Prostate gland (tissue), 2 donors: ENCODE measurements at regions not wholly inside any gene's neighbourhood (a gene's known extent, or its start where the extent isn't known, plus 50 kb on each side); places are given as distances from the start of the nearest gene placed in this dataset.

Source experiments
- DNase-seq: peaks from one replicate; pipeline ENCODE4 v3.0.0-alpha.2; 2019; ENCODE audit warnings: low spot score
- H3K27ac ChIP-seq, 2 donors: fragments of 200-600 bp; sonication (generic); 2 replicates each; pipeline ENCODE4 v1.5.1; 2017 to 2019
- H3K27me3 ChIP-seq: fragments of 200-600 bp; sonication (generic); replicated peaks from 2 replicates; pipeline ENCODE4 v1.5.1; 2019; ENCODE audit not compliant: insufficient read depth
- H3K36me3 ChIP-seq, 2 donors: fragments of 200-600 bp; sonication (generic); 1 replicate in 1 of 2; 2 replicates in 1 of 2; pipeline versions ENCODE4 v1.5.1 to v1.8.1; 2017 to 2019
- H3K4me1 ChIP-seq: fragments of 200-600 bp; sonication (generic); replicated peaks from 2 replicates; pipeline ENCODE4 v1.5.1; 2019
- H3K4me3 ChIP-seq, 2 donors: fragments of 200-600 bp; sonication (generic); 2 replicates each; pipeline ENCODE4 v1.5.1; 2017 to 2019
- H3K9me3 ChIP-seq: fragments of 200-600 bp; sonication (generic); 2 replicates; pipeline ENCODE4 v1.5.1; 2017
- POLR2A ChIP-seq: fragments of 450-650 bp; IDR thresholded peaks from one replicate; pipeline ENCODE4 v1.6.1; 2016; ENCODE audit warnings: antibody characterized with exemption, mild to moderate bottlenecking
- POLR2AphosphoS5 ChIP-seq: sonication (generic); formaldehyde crosslinking; IDR thresholded peaks from one replicate; pipeline ENCODE4 v1.6.1; 2017; ENCODE audit warnings: antibody characterized with exemption
- WGBS: methylation state at CpG from one replicate; pipeline ENCODE4 v1.1.5; 2018; 5-methylcytosine and 5-hydroxymethylcytosine counted together
- intact Hi-C: fragments of 100-400 bp; cut with DNase I; formaldehyde crosslinking; loops from one replicate; pipeline ENCODE4 v1.14.2; 2022
- TF ChIP-seq, protein P1 (sequence below), 4 experiments: fragments of 200-600 bp in 2 of 4; fragments of 450-650 bp in 2 of 4; sonication (generic) in 2 of 4; IDR thresholded peaks; 1 replicate in 3 of 4; 2 replicates in 1 of 4; pipeline ENCODE4 v1.5.1; 2016 to 2019; ENCODE audit warnings: antibody characterized with exemption in 4 of 4, mild to moderate bottlenecking in 2 of 4, moderate library complexity in 2 of 4

DNA sequence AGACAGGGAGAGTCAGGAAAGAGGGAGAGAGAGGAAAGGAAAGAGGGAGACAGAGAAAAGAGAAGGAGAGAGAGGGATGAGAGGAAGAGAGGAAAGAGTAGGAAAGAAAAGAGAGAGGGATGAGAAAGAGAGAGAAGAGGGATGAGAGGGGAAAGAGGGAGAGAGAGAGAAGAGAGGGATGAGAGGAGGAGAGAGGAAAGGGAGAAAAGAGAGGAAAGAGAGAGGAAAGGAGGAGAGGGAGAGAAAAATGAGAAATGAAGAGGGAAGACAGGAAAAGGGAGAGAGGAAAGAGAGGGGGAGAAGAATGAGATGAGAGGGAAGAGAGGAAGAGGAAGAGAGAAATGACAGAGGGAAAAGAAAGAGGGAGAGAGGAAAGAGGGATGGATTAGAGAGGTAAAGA is 207.0 kb upstream of the SKOR2 start:
- no peak overlapping the region for H3K27ac ChIP-seq
- H3K27me3 ChIP-seq = no peaks in the 10 kb centered on the region
- H3K4me3 ChIP-seq = no peak overlapping the region
- intact Hi-C loops = no loop called here
- H3K9me3 ChIP-seq = no peaks in the 10 kb centered on the region
- DNase-seq = no peak
- TF ChIP-seq, protein P1, sequence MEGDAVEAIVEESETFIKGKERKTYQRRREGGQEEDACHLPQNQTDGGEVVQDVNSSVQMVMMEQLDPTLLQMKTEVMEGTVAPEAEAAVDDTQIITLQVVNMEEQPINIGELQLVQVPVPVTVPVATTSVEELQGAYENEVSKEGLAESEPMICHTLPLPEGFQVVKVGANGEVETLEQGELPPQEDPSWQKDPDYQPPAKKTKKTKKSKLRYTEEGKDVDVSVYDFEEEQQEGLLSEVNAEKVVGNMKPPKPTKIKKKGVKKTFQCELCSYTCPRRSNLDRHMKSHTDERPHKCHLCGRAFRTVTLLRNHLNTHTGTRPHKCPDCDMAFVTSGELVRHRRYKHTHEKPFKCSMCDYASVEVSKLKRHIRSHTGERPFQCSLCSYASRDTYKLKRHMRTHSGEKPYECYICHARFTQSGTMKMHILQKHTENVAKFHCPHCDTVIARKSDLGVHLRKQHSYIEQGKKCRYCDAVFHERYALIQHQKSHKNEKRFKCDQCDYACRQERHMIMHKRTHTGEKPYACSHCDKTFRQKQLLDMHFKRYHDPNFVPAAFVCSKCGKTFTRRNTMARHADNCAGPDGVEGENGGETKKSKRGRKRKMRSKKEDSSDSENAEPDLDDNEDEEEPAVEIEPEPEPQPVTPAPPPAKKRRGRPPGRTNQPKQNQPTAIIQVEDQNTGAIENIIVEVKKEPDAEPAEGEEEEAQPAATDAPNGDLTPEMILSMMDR (IDR thresholded peaks at IDR 0.05) = no peak
- TF ChIP-seq POLR2A (no peak), POLR2AphosphoS5 (no peak)
- no peaks in the 10 kb centered on the region for H3K36me3 ChIP-seq
- H3K4me1 ChIP-seq = no peaks in the 10 kb centered on the region

DNA sequence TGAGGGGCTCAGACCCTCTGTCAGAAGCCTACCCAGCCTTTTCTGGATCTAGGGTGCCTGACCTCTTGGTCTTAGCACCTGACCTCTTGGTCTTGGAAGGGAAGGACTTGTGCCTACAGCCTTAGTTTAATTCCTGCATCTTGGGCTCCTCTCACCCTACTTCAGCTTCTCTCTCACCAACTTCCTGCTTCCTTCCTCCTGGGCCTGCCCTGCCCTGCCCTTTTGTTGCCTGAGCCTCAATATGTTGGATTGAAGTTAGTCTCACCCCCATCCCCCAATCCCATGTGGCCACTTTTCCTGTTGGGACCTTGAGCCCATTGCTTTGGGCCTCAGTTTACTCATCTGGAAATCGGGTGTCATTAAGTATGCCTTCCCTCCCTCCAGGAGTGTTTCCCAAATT is 206.2 kb upstream of the SKOR2 start:
- Histone ChIP-seq H3K36me3 (no peaks in the 10 kb centered on the region), H3K4me1 (no peaks in the 10 kb centered on the region), H3K4me3 (no peak overlapping the region), H3K27me3 (no peaks in the 10 kb centered on the region), H3K27ac (no peak overlapping the region), H3K9me3 (no peaks in the 10 kb centered on the region)
- intact Hi-C loops = no loop called here
- TF ChIP-seq POLR2A = no peak
- no peak for TF ChIP-seq POLR2AphosphoS5
- TF ChIP-seq, protein P1 (IDR thresholded peaks at IDR 0.05) = no peak
- no peak for DNase-seq
- WGBS = 77% methylated on average over 1 of the region's 1 CpG

DNA sequence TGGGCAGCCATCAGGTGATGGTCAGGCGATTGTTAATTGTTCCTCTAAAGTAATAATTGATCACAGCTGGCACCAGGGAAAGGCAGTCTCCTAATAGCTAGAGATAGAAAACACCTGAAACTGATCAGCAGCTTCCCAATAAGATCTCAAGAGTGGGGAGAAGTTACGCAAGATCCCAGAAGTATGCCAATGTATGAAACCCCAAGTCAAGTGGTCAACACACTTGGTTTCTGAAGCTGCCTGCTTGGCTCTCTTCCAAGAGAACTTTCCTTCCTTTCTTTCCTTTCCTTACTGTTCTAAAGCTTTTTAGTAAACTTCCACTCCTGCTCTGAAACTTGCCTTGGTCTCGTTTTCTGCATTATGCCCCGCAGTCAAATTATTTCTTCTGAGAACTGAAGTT is 201.6 kb upstream of the SKOR2 start:
- Histone ChIP-seq H3K4me3 (no peak overlapping the region), H3K27ac (no peak overlapping the region), H3K4me1 (no peaks in the 10 kb centered on the region), H3K27me3 (no peaks in the 10 kb centered on the region), H3K9me3 (no peaks in the 10 kb centered on the region), H3K36me3 (no peaks in the 10 kb centered on the region)
- intact Hi-C loops = no loop called here
- TF ChIP-seq POLR2AphosphoS5 = no peak
- TF ChIP-seq, protein P1 (IDR thresholded peaks at IDR 0.05) = no peak
- TF ChIP-seq POLR2A = no peak
- 90% methylated on average over 4 of the region's 4 CpGs for WGBS
- no peak for DNase-seq

DNA sequence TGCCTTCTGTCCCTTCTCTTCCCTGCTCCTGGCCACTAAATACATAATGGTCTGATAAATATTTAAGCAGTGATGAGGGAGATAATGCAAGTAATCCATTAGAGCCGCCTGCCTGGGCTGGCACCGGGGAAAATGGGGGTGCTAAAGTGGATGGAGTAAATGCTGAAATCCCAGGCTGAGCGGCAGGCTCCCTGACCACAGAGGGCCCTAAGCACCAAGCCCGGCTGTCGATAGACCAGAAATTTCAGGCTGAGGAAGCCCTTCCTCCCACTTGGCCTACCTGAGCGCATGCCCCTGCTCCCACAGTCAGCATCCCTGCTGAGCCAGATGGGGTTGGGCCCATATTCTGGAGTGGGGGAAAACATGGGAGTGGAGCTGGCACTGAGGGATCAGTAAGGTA is 197.5 kb upstream of the SKOR2 start:
- no peak for DNase-seq
- no peaks in the 10 kb centered on the region for H3K27me3 ChIP-seq
- no peaks in the 10 kb centered on the region for H3K9me3 ChIP-seq
- no peak overlapping the region for H3K4me3 ChIP-seq
- no peak overlapping the region for H3K27ac ChIP-seq
- 78% methylated on average over 6 of the region's 6 CpGs for WGBS
- H3K36me3 ChIP-seq = no peaks in the 10 kb centered on the region
- H3K4me1 ChIP-seq = no peaks in the 10 kb centered on the region
- TF ChIP-seq POLR2A = no peak
- TF ChIP-seq POLR2AphosphoS5 = no peak
- TF ChIP-seq, protein P1 (IDR thresholded peaks at IDR 0.05) = no peak
- intact Hi-C loops = no loop called here

DNA sequence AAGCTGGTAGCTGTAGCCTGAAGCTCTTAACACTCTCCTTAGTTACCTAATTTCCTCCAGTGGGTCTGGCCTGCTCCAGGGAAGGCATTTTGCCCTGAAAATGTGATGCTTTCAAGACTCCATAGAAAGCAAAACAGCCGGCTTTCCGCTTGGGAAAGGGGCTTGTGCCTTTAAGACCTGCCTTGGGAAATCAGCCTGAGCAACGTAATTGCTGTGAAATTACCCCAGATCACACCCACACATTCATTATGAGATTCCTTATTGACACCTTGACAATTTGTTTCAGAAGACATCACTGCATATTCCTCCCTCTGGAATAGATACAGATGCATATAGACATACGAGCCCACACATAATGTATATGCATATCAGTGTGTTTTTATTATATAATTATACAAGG is 190.5 kb upstream of the SKOR2 start:
- no peak for DNase-seq
- Histone ChIP-seq H3K4me3 (no peak overlapping the region), H3K4me1 (no peaks in the 10 kb centered on the region), H3K27ac (no peak overlapping the region), H3K36me3 (no peaks in the 10 kb centered on the region), H3K27me3 (no peaks in the 10 kb centered on the region), H3K9me3 (no peaks in the 10 kb centered on the region)
- no peak for TF ChIP-seq POLR2A
- intact Hi-C loops = no loop called here
- WGBS = 29% methylated on average over 4 of the region's 4 CpGs
